HEK293 (cell line): ENCODE measurements at regions not wholly inside any gene's neighbourhood (a gene's known extent, or its start where the extent isn't known, plus 50 kb on each side); places are given as distances from the start of the nearest gene placed in this dataset.

Experiments
- CTCF ChIA-PET: fragments of 350-600 bp; formaldehyde crosslinking; extraction: SDS; loops from one replicate; lab custom pipeline; 2021; ENCODE audit warnings: antibody characterized with exemption; lab: Yijun Ruan, JAX
- POLR2A ChIA-PET: fragments of 300-600 bp; formaldehyde crosslinking; extraction: SDS; loops from one replicate; lab custom pipeline; 2020; ENCODE audit warnings: antibody characterized with exemption, inconsistent platforms; lab: Yijun Ruan, JAX
- H3K27ac ChIP-seq: fragments of 200-500 bp; sonication (Bioruptor generic); 2 replicates; pipeline ENCODE4 v1.5.1; 2014; ENCODE audit warnings: low read depth, low read length, control low read depth, inconsistent platforms; ENCODE audit errors: extremely low read depth
- H3K36me3 ChIP-seq, 2 experiments: fragments of 200-500 bp in 1 of 2; sonication (Bioruptor generic) in 1 of 2; 1 replicate in 1 of 2; 2 replicates in 1 of 2; pipeline ENCODE4 v1.5.1; 2014 to 2017; ENCODE audit warnings: inconsistent platforms in 2 of 2, low read length in 2 of 2; ENCODE audit not compliant: control insufficient read depth in 2 of 2, insufficient read depth in 1 of 2
- H3K4me1 ChIP-seq: fragments of 200-500 bp; sonication (Bioruptor generic); 2 replicates; pipeline ENCODE4 v1.5.1; 2014; ENCODE audit warnings: mild to moderate bottlenecking, low read length, inconsistent platforms; ENCODE audit not compliant: control insufficient read depth, insufficient read depth
- H3K4me3 ChIP-seq: 2 replicates; pipeline ENCODE4 v1.5.1; 2011; ENCODE audit warnings: low read depth, mild to moderate bottlenecking, control low read depth, low read length, moderate library complexity
- H3K9me3 ChIP-seq: fragments of 200-500 bp; sonication (Bioruptor generic); 2 replicates; pipeline ENCODE4 v1.5.1; 2014; ENCODE audit warnings: low read depth, low read length, inconsistent platforms; ENCODE audit not compliant: control insufficient read depth, insufficient read depth
- BCL11A ChIP-seq: fragments of 450-650 bp; formaldehyde crosslinking; IDR thresholded peaks from 2 replicates; pipeline ENCODE4 v1.5.1; 2016; ENCODE audit warnings: low read depth, missing biosample characterization, missing genetic modification characterization
- EGR2 ChIP-seq: fragments of 450-650 bp; formaldehyde crosslinking; IDR thresholded peaks from 2 replicates; pipeline ENCODE4 v1.5.1; 2016; ENCODE audit warnings: low read depth, missing biosample characterization, missing genetic modification characterization
- GLIS1 ChIP-seq: fragments of 450-650 bp; formaldehyde crosslinking; IDR thresholded peaks from 2 replicates; pipeline ENCODE4 v1.5.1; 2016; ENCODE audit warnings: missing biosample characterization, missing genetic modification characterization
- GLIS2 ChIP-seq: fragments of 450-650 bp; formaldehyde crosslinking; IDR thresholded peaks from 2 replicates; pipeline ENCODE4 v1.5.1; 2016; ENCODE audit warnings: missing biosample characterization, missing genetic modification characterization
- IKZF3 ChIP-seq: fragments of 450-650 bp; IDR thresholded peaks from 2 replicates; pipeline ENCODE4 v1.5.0; 2018; ENCODE audit warnings: missing biosample characterization, mild to moderate bottlenecking, missing genetic modification characterization, moderate library complexity
- KLF16 ChIP-seq: fragments of 450-650 bp; formaldehyde crosslinking; IDR thresholded peaks from 2 replicates; pipeline ENCODE4 v1.5.1; 2017; ENCODE audit warnings: missing biosample characterization, missing genetic modification characterization
- KLF7 ChIP-seq: fragments of 450-650 bp; formaldehyde crosslinking; IDR thresholded peaks from 2 replicates; pipeline ENCODE4 v1.5.1; 2016; ENCODE audit warnings: missing biosample characterization, missing genetic modification characterization, borderline replicate concordance
- RBAK ChIP-seq: fragments of 450-650 bp; formaldehyde crosslinking; IDR thresholded peaks from 2 replicates; pipeline ENCODE4 v1.5.1; 2016; ENCODE audit warnings: missing biosample characterization, missing genetic modification characterization
- SP7 ChIP-seq: fragments of 450-650 bp; formaldehyde crosslinking; IDR thresholded peaks from 2 replicates; pipeline ENCODE4 v1.5.1; 2016; ENCODE audit warnings: missing biosample characterization, missing genetic modification characterization
- TCF7L2 ChIP-seq: IDR thresholded peaks from 2 replicates; pipeline ENCODE4 v1.6.1; 2011; ENCODE audit warnings: low read depth, mild to moderate bottlenecking, inconsistent platforms, low read length, moderate library complexity, borderline replicate concordance
- ZIC2 ChIP-seq: fragments of 450-650 bp; formaldehyde crosslinking; IDR thresholded peaks from 2 replicates; pipeline ENCODE4 v1.5.1; 2016; ENCODE audit warnings: missing biosample characterization, missing genetic modification characterization
- ZNF24 ChIP-seq: fragments of 450-650 bp; formaldehyde crosslinking; IDR thresholded peaks from 2 replicates; pipeline ENCODE4 v1.5.1; 2016; ENCODE audit warnings: missing biosample characterization, missing genetic modification characterization
- ZNF423 ChIP-seq: fragments of 450-650 bp; formaldehyde crosslinking; IDR thresholded peaks from 2 replicates; pipeline ENCODE4 v1.5.1; 2016; ENCODE audit warnings: missing biosample characterization, missing genetic modification characterization
- ZNF521 ChIP-seq: fragments of 450-650 bp; formaldehyde crosslinking; IDR thresholded peaks from 2 replicates; pipeline ENCODE4 v1.5.1; 2017; ENCODE audit warnings: missing biosample characterization, mild to moderate bottlenecking, missing genetic modification characterization
- ZNF843 ChIP-seq: fragments of 450-650 bp; formaldehyde crosslinking; IDR thresholded peaks from 2 replicates; pipeline ENCODE4 v1.5.1; 2016; ENCODE audit warnings: missing biosample characterization, missing genetic modification characterization
- TF ChIP-seq, protein P1 (sequence below): fragments of 450-650 bp; formaldehyde crosslinking; IDR thresholded peaks from 2 replicates; pipeline ENCODE4 v1.5.1; 2017; ENCODE audit warnings: missing biosample characterization, missing genetic modification characterization

DNA sequence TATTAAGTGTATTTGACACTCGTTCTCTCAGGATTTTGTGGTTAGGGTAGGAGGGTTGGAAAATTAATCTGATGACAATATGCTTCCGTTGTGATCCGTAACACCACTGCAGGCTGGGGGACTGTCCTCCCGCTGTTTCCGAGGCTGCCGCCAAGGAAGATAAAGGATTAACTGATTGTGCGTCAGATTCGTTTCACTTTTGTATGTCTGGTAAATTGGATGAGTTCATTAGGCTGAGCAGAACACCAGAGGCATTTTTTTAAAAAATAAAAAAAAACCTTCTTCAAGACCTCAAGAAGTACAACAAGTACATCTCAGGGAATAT is 486.7 kb upstream of the SALL1 start:
- no peaks in the 10 kb centered on the region for H3K9me3 ChIP-seq
- no peak overlapping the region for H3K4me3 ChIP-seq
- POLR2A ChIA-PET: no interaction called here
- H3K27ac ChIP-seq: no peak overlapping the region
- no peaks in the 10 kb centered on the region for H3K36me3 ChIP-seq
- CTCF ChIA-PET: no interaction called here
- TF ChIP-seq SP7 (tag by site-specific recombination): peak; percentile 36; the same call in 1 of the 2 replicates
- TF ChIP-seq BCL11A (tag by site-specific recombination): no peak
- peak; percentile 28 for TF ChIP-seq GLIS1
- peaks cover 5% of the 10 kb centered on the region; the same call in 1 of the 2 replicates for H3K4me1 ChIP-seq

DNA sequence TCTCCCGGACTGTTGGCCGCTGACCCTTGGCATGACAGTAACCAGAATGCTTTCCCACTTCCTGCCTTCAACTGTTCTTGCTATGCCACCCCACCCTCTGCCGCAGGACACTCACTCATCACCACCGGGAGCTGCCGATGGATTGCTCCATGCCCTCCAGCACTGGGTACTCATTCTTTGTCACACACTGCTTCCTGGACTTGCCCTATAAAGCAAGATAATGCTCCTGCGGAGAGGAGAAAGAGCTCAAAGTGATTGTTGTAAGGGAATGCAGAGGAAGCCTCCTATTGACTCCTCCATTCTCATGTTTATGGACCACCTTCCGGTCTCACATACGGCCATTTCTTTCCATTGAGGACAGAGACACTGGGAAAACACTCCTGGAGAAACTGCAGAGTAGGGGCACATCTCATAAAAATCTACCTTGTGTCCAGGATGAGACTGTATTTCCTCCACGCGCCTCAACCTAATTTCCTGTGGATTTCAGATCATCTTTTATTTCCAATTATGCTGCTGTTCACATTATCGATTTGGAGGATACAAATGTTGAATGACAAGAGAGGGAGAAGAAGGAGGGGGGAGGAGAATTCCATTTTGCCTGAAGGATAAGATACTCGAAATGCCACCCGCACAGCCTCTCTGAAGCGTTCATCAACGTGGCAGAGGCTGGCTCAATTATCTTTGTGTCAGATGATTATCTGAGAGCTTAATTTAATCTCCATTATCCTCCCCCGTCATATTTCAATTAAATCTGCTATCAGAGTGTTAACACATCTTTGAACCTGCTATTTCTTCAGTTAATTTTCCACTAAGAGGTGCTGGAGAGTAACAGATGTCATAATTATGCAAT is 486.1 kb upstream of the SALL1 start:
- ChIA-PET CTCF (no interaction called here), POLR2A (no interaction called here)
- H3K4me3 ChIP-seq: no peak overlapping the region
- TF ChIP-seq IKZF3 (tag by site-specific recombination): no peak
- 0 out of 2 replicates have a peak, but pooled peaks have one; percentile 11 for TF ChIP-seq ZNF843 (tag by site-specific recombination)
- no peak for TF ChIP-seq GLIS2 (tag by site-specific recombination)
- peaks cover 5% of the 10 kb centered on the region; the same call in 1 of the 2 replicates for H3K4me1 ChIP-seq
- no peak overlapping the region for H3K27ac ChIP-seq
- no peaks in the 10 kb centered on the region for H3K36me3 ChIP-seq
- no peaks in the 10 kb centered on the region for H3K9me3 ChIP-seq

DNA sequence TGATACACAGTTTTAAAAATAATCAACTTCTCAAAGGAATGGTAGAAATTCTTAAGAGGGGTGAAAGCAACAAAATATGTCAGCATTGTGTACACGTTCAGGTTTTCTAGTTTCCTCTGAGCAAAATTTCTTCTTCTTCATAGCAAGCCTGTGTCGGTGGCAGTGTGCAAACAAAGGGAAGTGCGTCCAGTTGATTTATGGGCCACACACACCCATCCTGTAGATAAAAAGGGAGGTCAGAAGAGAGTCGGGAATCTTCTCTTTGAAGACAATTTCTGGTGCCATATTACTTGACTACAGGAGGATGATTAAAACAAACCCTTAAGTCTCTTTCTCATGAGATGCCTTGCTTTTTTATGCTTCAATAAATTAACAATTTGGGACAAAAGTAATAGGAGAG is 484.1 kb upstream of the SALL1 start:
- CTCF ChIA-PET: no interaction called here
- POLR2A ChIA-PET: no interaction called here
- no peaks in the 10 kb centered on the region for H3K9me3 ChIP-seq
- no peak overlapping the region for H3K27ac ChIP-seq
- H3K4me1 ChIP-seq: peaks cover 5% of the 10 kb centered on the region; the same call in 1 of the 2 replicates
- no peak for TF ChIP-seq KLF16 (tag by site-specific recombination)
- TF ChIP-seq ZNF521: no peak
- TF ChIP-seq EGR2: no peak
- TF ChIP-seq GLIS1: no peak
- TF ChIP-seq RBAK: no peak
- no peak for TF ChIP-seq KLF7
- TF ChIP-seq, protein P1, sequence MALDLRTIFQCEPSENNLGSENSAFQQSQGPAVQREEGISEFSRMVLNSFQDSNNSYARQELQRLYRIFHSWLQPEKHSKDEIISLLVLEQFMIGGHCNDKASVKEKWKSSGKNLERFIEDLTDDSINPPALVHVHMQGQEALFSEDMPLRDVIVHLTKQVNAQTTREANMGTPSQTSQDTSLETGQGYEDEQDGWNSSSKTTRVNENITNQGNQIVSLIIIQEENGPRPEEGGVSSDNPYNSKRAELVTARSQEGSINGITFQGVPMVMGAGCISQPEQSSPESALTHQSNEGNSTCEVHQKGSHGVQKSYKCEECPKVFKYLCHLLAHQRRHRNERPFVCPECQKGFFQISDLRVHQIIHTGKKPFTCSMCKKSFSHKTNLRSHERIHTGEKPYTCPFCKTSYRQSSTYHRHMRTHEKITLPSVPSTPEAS (tag by site-specific recombination): no peak
- TF ChIP-seq ZNF423 (tag by site-specific recombination): no peak
- no peaks in the 10 kb centered on the region for H3K36me3 ChIP-seq
- H3K4me3 ChIP-seq: no peak overlapping the region

DNA sequence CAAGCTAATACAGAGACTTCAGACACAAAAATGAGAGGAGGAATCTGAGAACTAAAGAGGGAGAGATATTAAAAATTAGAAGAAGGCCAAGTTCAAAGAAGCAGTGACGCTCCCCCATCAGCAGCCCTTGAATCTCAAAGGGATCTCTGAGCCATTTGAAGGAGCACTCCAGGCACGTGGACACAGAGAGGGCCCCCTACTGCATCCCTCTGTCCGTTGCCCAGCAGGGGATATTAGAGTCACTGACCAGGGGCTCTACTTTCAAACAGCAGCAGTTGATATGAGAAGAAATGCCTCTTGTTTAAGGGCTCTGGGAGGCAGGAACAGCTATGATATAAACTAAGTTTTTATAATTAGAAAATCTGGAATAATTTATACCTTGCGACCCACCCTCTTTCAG is 479.0 kb upstream of the SALL1 start:
- Histone ChIP-seq H3K9me3 (no peaks in the 10 kb centered on the region), H3K4me3 (no peak overlapping the region), H3K4me1 (peaks cover 13% of the 10 kb centered on the region), H3K36me3 (no peaks in the 10 kb centered on the region), H3K27ac (peak overlapping the region; percentile 40; the same call in 1 of the 2 replicates)
- POLR2A ChIA-PET: no interaction called here
- CTCF ChIA-PET: interaction anchor here (0.6 kb wide), 1 partner anchor 253 kb away, joined by 4 read pairs; no protein-coding TSS in a partner anchor
- peak; percentile 49; the same call in 1 of the 2 replicates for TF ChIP-seq GLIS1
- no peak for TF ChIP-seq ZNF24
- peak; percentile 6; the same call in 1 of the 2 replicates for TF ChIP-seq TCF7L2
- peak; percentile 51; the same call in 1 of the 2 replicates for TF ChIP-seq ZIC2 (tag by site-specific recombination)
